Tibial nerve (tissue), 4 donors: ENCODE measurements at regions not wholly inside any gene's neighbourhood (a gene's known extent, or its start where the extent isn't known, plus 50 kb on each side); places are given as distances from the start of the nearest gene placed in this dataset.

Experiments used
- CTCF ChIP-seq, 5 experiments: fragments of 200-600 bp in 3 of 5; fragments of 450-650 bp in 2 of 5; sonication (generic) in 3 of 5; IDR thresholded peaks; one replicate each; pipeline ENCODE4 v1.5.1; 2016 to 2019; ENCODE audit warnings: antibody characterized with exemption in 5 of 5, mild to moderate bottlenecking in 3 of 5, moderate library complexity in 2 of 5
- EP300 ChIP-seq, 2 donors: sonication (generic); formaldehyde crosslinking; IDR thresholded peaks; one replicate each; pipeline ENCODE4 v1.6.1; 2017; ENCODE audit warnings: antibody characterized with exemption in 2 of 2, mild to moderate bottlenecking in 1 of 2
- POLR2A ChIP-seq, 2 donors: fragments of 450-650 bp; IDR thresholded peaks; one replicate each; pipeline ENCODE4 v1.6.1; 2017; ENCODE audit warnings: antibody characterized with exemption in 2 of 2, mild to moderate bottlenecking in 2 of 2, moderate library complexity in 2 of 2

- TF ChIP-seq EP300 (IDR thresholded peaks at IDR 0.05) (no peak), CTCF (IDR thresholded peaks at IDR 0.05) (no peak), POLR2A (IDR thresholded peaks at IDR 0.05) (no peak)
Measured at GRCh38 chr16:59997706-59998105, 1263.6 kb upstream of the GOT2 start.
